Neural progenitor cell (in vitro differentiated cells): ENCODE measurements at regions not wholly inside any gene's neighbourhood (a gene's known extent, or its start where the extent isn't known, plus 50 kb on each side); places are given as distances from the start of the nearest gene placed in this dataset.
A peak's percentile ranks its signal among the peaks of the same experiment; 100 is the strongest.

ENCODE experiments used
- DNase-seq: peaks from one replicate; pipeline ENCODE4 v3.0.0-alpha.2; 2016; ENCODE audit warnings: low spot score
- H2AFZ ChIP-seq: fragments of 200-600 bp; sonication (generic); replicated peaks from 2 replicates; pipeline ENCODE4 v1.6.1; 2016; ENCODE audit warnings: antibody characterized with exemption
- H3F3A ChIP-seq: fragments of 200-600 bp; sonication (generic); 2 replicates; pipeline ENCODE4 v1.6.1; 2016; ENCODE audit warnings: antibody characterized with exemption, low read depth
- H3K27ac ChIP-seq: fragments of 200-600 bp; sonication (generic); 2 replicates; pipeline ENCODE4 v1.5.1; 2016; ENCODE audit warnings: mild to moderate bottlenecking
- H3K27me3 ChIP-seq: fragments of 200-600 bp; sonication (generic); 2 replicates; pipeline ENCODE4 v1.6.1; 2016; ENCODE audit warnings: mild to moderate bottlenecking, moderate library complexity
- H3K36me3 ChIP-seq: fragments of 200-600 bp; sonication (generic); 2 replicates; pipeline ENCODE4 v1.5.1; 2016
- H3K4me1 ChIP-seq: fragments of 200-600 bp; sonication (generic); 2 replicates; pipeline ENCODE4 v1.6.1; 2016; ENCODE audit warnings: mixed run types
- H3K4me2 ChIP-seq: fragments of 200-600 bp; sonication (generic); 2 replicates; pipeline ENCODE4 v1.6.1; 2016
- H3K4me3 ChIP-seq: fragments of 200-600 bp; sonication (generic); 2 replicates; pipeline ENCODE4 v1.5.1; 2016
- H3K79me2 ChIP-seq: fragments of 200-600 bp; sonication (generic); 2 replicates; pipeline ENCODE4 v1.6.1; 2016; ENCODE audit warnings: low read depth
- H3K9ac ChIP-seq: fragments of 200-600 bp; sonication (generic); 2 replicates; pipeline ENCODE4 v1.6.1; 2016
- H3K9me3 ChIP-seq: fragments of 200-600 bp; sonication (generic); 2 replicates; pipeline ENCODE4 v1.5.1; 2016; ENCODE audit warnings: low read depth
- H4K20me1 ChIP-seq: fragments of 200-600 bp; sonication (generic); 2 replicates; pipeline ENCODE4 v1.6.1; 2016; ENCODE audit warnings: low read depth
- H3K27ac Mint-ChIP-seq: 3 replicates; pipeline ENCODE4 v1.8.0; 2021; ENCODE audit warnings: mixed read lengths
- H3K27me3 Mint-ChIP-seq: 2 replicates; pipeline ENCODE4 v1.8.0; 2022; ENCODE audit warnings: low read depth, mild to moderate bottlenecking, inconsistent platforms, moderate library complexity, mixed read lengths; ENCODE audit not compliant: insufficient read depth
- H3K36me3 Mint-ChIP-seq: 3 replicates; pipeline ENCODE4 v1.8.0; 2021; ENCODE audit warnings: mixed read lengths
- H3K4me1 Mint-ChIP-seq: 3 replicates; pipeline ENCODE4 v1.8.0; 2021; ENCODE audit warnings: mixed read lengths
- H3K4me3 Mint-ChIP-seq: 3 replicates; pipeline ENCODE4 v1.8.0; 2021; ENCODE audit warnings: mild to moderate bottlenecking, moderate library complexity, mixed read lengths
- H3K9me3 Mint-ChIP-seq: 3 replicates; pipeline ENCODE4 v1.8.0; 2020; ENCODE audit warnings: mixed read lengths
- CTCF ChIP-seq: fragments of 200-600 bp; sonication (generic); IDR thresholded peaks from 2 replicates; pipeline ENCODE4 v1.5.1; 2017; ENCODE audit warnings: antibody characterized with exemption, mild to moderate bottlenecking
- EZH2 ChIP-seq: fragments of 200-600 bp; sonication (generic); IDR thresholded peaks from 2 replicates; pipeline ENCODE4 v1.6.1; 2017; ENCODE audit warnings: antibody characterized with exemption, mild to moderate bottlenecking, moderate library complexity
- EZH2phosphoT487 ChIP-seq: fragments of 200-600 bp; sonication (generic); IDR thresholded peaks from 2 replicates; pipeline ENCODE4 v1.6.1; 2017; ENCODE audit warnings: antibody characterized with exemption

GRCh38 chr13:70255406-70255991, 147.2 kb upstream of the KLHL1 start:
- no peak overlapping the region for H3K9ac ChIP-seq
- DNase-seq = no peak
- peaks cover 1% of the 10 kb centered on the region for H3K9me3 Mint-ChIP-seq
- no peak overlapping the region for H3K4me3 ChIP-seq
- H3K27ac Mint-ChIP-seq = no peak overlapping the region
- no peaks in the 10 kb centered on the region for H3K36me3 Mint-ChIP-seq
- no peak overlapping the region for H3K27ac ChIP-seq
- H3K27me3 Mint-ChIP-seq = no peaks in the 10 kb centered on the region
- H3K4me1 Mint-ChIP-seq = no peaks in the 10 kb centered on the region
- H2AFZ ChIP-seq = peak overlapping the region; percentile 26
- H3F3A ChIP-seq = no peaks in the 10 kb centered on the region
- H4K20me1 ChIP-seq = no peaks in the 10 kb centered on the region
- H3K4me3 Mint-ChIP-seq = no peak overlapping the region
- H3K27me3 ChIP-seq = no peaks in the 10 kb centered on the region
- no peak overlapping the region for H3K4me2 ChIP-seq
- H3K9me3 ChIP-seq = no peaks in the 10 kb centered on the region
- H3K4me1 ChIP-seq = no peaks in the 10 kb centered on the region
- TF ChIP-seq EZH2phosphoT487 = no peak
- no peaks in the 10 kb centered on the region for H3K36me3 ChIP-seq
- H3K79me2 ChIP-seq = no peaks in the 10 kb centered on the region

GRCh38 chr13:70253834-70254233, 145.6 kb upstream of the KLHL1 start:
- no peak for TF ChIP-seq EZH2phosphoT487
- no peak for TF ChIP-seq CTCF
- TF ChIP-seq EZH2 = no peak
- Histone ChIP-seq H3K4me3 (no peak overlapping the region), H3K27ac (no peak overlapping the region), H3K9me3 (no peaks in the 10 kb centered on the region), H4K20me1 (no peaks in the 10 kb centered on the region), H3F3A (no peaks in the 10 kb centered on the region), H3K4me1 (no peaks in the 10 kb centered on the region), H3K27me3 (no peaks in the 10 kb centered on the region), H3K9ac (no peak overlapping the region), H3K36me3 (no peaks in the 10 kb centered on the region), H2AFZ (no peak overlapping the region), H3K79me2 (no peaks in the 10 kb centered on the region), H3K4me2 (no peak overlapping the region)
- H3K4me1 Mint-ChIP-seq = peaks cover 5% of the 10 kb centered on the region
- no peaks in the 10 kb centered on the region for H3K36me3 Mint-ChIP-seq
- DNase-seq = no peak
- peaks cover 3% of the 10 kb centered on the region for H3K9me3 Mint-ChIP-seq
- no peak overlapping the region for H3K27ac Mint-ChIP-seq
- H3K27me3 Mint-ChIP-seq = no peaks in the 10 kb centered on the region
- no peak overlapping the region for H3K4me3 Mint-ChIP-seq

- Histone ChIP-seq H3K36me3 (no peaks in the 10 kb centered on the region), H3K79me2 (no peaks in the 10 kb centered on the region), H4K20me1 (no peaks in the 10 kb centered on the region), H3K4me2 (no peak overlapping the region), H3K9ac (no peak overlapping the region), H3K4me1 (no peaks in the 10 kb centered on the region), H3K4me3 (no peak overlapping the region), H3K27ac (no peak overlapping the region), H2AFZ (no peak overlapping the region), H3F3A (no peaks in the 10 kb centered on the region), H3K9me3 (no peaks in the 10 kb centered on the region), H3K27me3 (no peaks in the 10 kb centered on the region)
- H3K4me1 Mint-ChIP-seq = peaks cover 5% of the 10 kb centered on the region
- H3K27me3 Mint-ChIP-seq = no peaks in the 10 kb centered on the region
- H3K27ac Mint-ChIP-seq = no peak overlapping the region
- no peak overlapping the region for H3K4me3 Mint-ChIP-seq
- H3K9me3 Mint-ChIP-seq = peaks cover 3% of the 10 kb centered on the region
- DNase-seq = no peak
- TF ChIP-seq EZH2 = no peak
- TF ChIP-seq CTCF = no peak
- TF ChIP-seq EZH2phosphoT487 = no peak
- no peaks in the 10 kb centered on the region for H3K36me3 Mint-ChIP-seq
Measured at GRCh38 chr13:70253411-70253810, 145.2 kb upstream of the KLHL1 start.

GRCh38 chr13:70249332-70250064, 141.2 kb upstream of the KLHL1 start:
- Histone ChIP-seq H3K4me2 (no peak overlapping the region), H2AFZ (no peak overlapping the region), H3F3A (no peaks in the 10 kb centered on the region), H3K9ac (no peak overlapping the region), H3K4me1 (no peaks in the 10 kb centered on the region), H4K20me1 (no peaks in the 10 kb centered on the region), H3K36me3 (no peaks in the 10 kb centered on the region), H3K27ac (no peak overlapping the region), H3K4me3 (no peak overlapping the region), H3K27me3 (no peaks in the 10 kb centered on the region), H3K79me2 (no peaks in the 10 kb centered on the region), H3K9me3 (no peaks in the 10 kb centered on the region)
- TF ChIP-seq EZH2 (no peak), EZH2phosphoT487 (no peak), CTCF (no peak)
- peaks cover 5% of the 10 kb centered on the region for H3K4me1 Mint-ChIP-seq
- peak; percentile 29 for DNase-seq
- peaks cover 3% of the 10 kb centered on the region for H3K9me3 Mint-ChIP-seq
- no peak overlapping the region for H3K4me3 Mint-ChIP-seq
- no peak overlapping the region for H3K27ac Mint-ChIP-seq
- no peaks in the 10 kb centered on the region for H3K27me3 Mint-ChIP-seq
- no peaks in the 10 kb centered on the region for H3K36me3 Mint-ChIP-seq
